IMR-90 (cell line): ENCODE measurements at regions not wholly inside any gene's neighbourhood (a gene's known extent, or its start where the extent isn't known, plus 50 kb on each side); places are given as distances from the start of the nearest gene placed in this dataset.

Experiments used
- CEBPB ChIP-seq: IDR thresholded peaks from 2 replicates; pipeline ENCODE4 v1.6.1; 2012; ENCODE audit warnings: low read depth, low read length, improper control_type of control experiment
- CHD1 ChIP-seq: IDR thresholded peaks from 2 replicates; pipeline ENCODE4 v1.6.1; 2012; ENCODE audit warnings: low read depth, low read length, improper control_type of control experiment
- CTCF ChIP-seq: conservative IDR thresholded peaks from 2 replicates; pipeline ENCODE4 v1.5.1; 2012; ENCODE audit warnings: mild to moderate bottlenecking, low read depth, low read length, improper control_type of control experiment
- MAFK ChIP-seq: IDR thresholded peaks from 2 replicates; pipeline ENCODE4 v1.6.1; 2012; ENCODE audit warnings: low read depth, low read length, improper control_type of control experiment
- MXI1 ChIP-seq: IDR thresholded peaks from 2 replicates; pipeline ENCODE4 v1.6.1; 2012; ENCODE audit warnings: low read depth, mild to moderate bottlenecking, low read length, moderate library complexity, borderline replicate concordance
- NFE2L2 ChIP-seq: fragments of 150-350 bp; IDR thresholded peaks from 2 replicates; pipeline ENCODE4 v1.6.1; 2016; ENCODE audit warnings: low read depth, mild to moderate bottlenecking, low read length
- POLR2A ChIP-seq: IDR thresholded peaks from 2 replicates; pipeline ENCODE4 v1.6.1; 2012; ENCODE audit warnings: mild to moderate bottlenecking, low read depth, low read length
- RAD21 ChIP-seq: IDR thresholded peaks from 2 replicates; pipeline ENCODE4 v1.6.1; 2012; ENCODE audit warnings: low read length, improper control_type of control experiment
- RCOR1 ChIP-seq: IDR thresholded peaks from 2 replicates; pipeline ENCODE4 v1.6.1; 2012; ENCODE audit warnings: mild to moderate bottlenecking, low read length, improper control_type of control experiment; ENCODE audit not compliant: insufficient replicate concordance
- RFX5 ChIP-seq: IDR thresholded peaks from 2 replicates; pipeline ENCODE4 v1.8.0; 2012; ENCODE audit warnings: low read depth, mild to moderate bottlenecking, low read length, moderate library complexity
- SMC3 ChIP-seq: fragments of 150-350 bp; IDR thresholded peaks from 2 replicates; pipeline ENCODE4 v1.6.1; 2016; ENCODE audit warnings: low read depth, mild to moderate bottlenecking, antibody characterized with exemption, low read length, moderate library complexity
- USF2 ChIP-seq: fragments of 150-350 bp; IDR thresholded peaks from 2 replicates; pipeline ENCODE4 v1.6.1; 2017; ENCODE audit warnings: mild to moderate bottlenecking, antibody characterized with exemption, low read length, low read depth

GRCh38 chr4:58254291-58254690 is 1144.1 kb upstream of the IGFBP7 start:
- TF ChIP-seq CTCF, result no peak
- no peak for TF ChIP-seq USF2
- no peak for TF ChIP-seq POLR2A
- no peak for TF ChIP-seq CHD1
- no peak for TF ChIP-seq NFE2L2
- no peak for TF ChIP-seq MXI1
- TF ChIP-seq CEBPB, result no peak
- no peak for TF ChIP-seq SMC3
- TF ChIP-seq RFX5, result no peak
- no peak for TF ChIP-seq MAFK
- TF ChIP-seq RCOR1, result no peak
- no peak for TF ChIP-seq RAD21
